Suppressor macrophage treated with lipopolysaccharide for 1 hour (primary cell): ENCODE measurements at regions not wholly inside any gene's neighbourhood (a gene's known extent, or its start where the extent isn't known, plus 50 kb on each side); places are given as distances from the start of the nearest gene placed in this dataset.
"Not testable (repeated sequence)": the region's sequence is repeated elsewhere in the genome, so short reads cannot be mapped to it uniquely, and the experiment has no call there.

Source experiments
- DNase-seq, 3 donors: peaks; one replicate each; pipeline ENCODE4 v3.0.0-alpha.2; 2020 to 2022

DNA sequence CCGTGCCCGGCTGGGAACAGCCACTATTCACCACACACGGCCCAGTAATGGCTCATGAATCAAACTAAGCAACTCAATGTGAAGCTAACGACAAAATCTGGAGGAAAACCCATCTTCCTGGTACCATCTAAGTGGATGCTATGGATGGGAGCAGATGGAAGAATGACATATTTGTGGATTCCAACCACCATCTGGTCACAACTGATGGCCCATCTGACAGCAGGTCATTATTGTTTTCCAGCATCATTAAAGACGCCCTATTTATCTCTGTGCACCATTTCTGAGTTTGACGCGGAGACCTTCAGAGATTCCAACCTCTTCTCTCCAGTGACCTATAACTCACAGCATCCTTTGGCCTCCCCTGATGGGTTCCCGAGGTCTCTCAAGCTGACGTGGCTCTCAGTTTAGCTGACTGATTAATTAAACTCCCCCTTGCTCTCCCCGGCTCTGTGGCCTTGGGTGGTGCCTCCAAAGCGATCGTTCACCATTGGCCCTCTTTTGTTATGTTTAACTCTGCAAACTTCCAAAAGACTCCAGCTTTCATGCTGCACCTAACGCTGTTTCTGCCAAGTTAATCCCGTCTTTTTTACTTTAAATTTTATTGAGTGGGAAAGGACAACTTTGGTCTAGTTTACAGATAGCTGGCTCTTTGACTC lies 1514.4 kb downstream of the BRD1 start:
- DNase-seq = no peak

DNA sequence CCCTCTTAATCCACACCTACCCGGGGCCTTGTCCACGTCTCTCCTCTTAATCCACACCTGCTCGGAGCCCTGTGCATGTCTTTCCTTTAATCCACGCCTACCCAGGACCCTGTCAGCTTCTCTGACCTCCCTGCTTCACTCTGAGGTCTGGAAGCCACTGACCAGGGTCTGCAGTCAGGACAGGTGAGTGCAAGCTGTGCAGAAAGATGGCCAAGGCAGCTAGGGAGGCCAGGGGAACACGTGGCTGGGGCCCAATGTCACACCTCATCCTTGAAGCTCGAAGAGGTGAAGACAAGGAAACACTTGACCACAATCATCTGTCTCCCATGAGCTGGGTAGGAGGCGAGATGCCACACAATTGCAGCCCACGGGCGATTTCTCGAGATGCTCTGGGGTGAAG lies 1516.9 kb downstream of the BRD1 start:
- DNase-seq = no peak

DNA sequence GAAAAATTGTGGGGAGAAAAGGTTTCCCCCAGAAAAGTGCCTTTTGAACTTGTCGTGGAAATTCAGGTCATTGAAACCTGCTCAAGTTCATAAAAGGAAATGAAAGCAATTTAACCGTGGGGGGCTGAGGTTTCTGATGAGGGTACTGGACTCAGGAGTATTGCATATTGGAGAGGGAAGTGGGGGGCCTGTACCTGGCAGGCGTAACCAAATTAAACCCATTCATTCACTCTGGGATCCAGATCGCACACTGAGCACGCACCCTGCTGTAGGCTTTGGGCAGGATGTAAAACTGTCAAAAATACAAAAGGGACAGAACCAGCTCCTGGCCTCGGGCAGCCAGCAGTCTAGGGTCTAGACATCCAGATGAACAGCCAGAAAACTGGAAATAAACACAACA lies 1517.4 kb downstream of the BRD1 start:
- DNase-seq = no peak

DNA sequence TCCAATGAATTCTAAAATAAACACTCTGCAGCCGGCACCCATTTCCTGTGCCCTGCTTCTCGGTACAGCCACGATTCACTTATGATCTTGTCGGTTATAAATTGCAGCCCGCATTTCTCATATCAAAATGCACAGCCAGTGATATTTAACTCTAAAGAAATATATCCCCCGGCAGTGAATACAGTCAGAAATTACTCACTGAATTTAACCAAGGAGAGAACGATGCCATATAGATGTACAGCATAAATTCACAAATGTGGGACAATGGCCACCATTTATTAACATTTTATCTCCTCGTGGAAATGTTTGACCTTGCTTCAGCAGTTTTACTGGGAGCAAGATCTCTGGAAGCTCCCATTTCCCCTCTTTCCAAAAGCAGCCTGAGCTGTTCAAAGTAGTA lies 1517.8 kb downstream of the BRD1 start:
- no peak for DNase-seq

DNA sequence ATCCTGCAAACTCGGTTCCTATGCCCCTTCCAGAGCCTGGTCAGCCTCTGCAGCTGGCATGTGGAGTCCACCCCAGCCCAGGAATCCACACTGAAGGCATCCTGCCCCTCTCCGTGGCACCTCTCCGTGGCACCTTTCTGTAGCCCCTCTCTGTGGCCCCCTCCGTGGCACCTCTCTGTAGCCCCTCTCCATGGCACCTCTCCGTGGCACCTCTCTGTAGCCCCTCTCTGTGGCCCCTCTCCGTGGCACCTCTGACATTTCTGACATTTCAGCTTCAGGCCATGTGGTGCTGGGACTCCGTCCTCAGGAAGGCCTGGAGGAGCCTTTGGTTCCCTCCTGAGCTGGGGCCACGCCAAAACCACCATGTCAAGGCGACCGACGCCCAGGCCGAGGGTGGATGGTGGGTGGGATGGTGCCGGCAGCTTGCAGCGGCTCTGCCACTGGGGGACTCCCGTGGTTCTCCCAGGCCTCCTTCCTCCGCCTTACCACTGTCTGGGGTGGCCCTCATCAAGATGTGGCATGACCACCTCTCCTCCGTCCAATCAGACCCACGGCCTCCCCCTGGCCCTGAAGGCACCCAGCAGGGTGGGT lies 1518.5 kb downstream of the BRD1 start:
- DNase-seq = no peak

DNA sequence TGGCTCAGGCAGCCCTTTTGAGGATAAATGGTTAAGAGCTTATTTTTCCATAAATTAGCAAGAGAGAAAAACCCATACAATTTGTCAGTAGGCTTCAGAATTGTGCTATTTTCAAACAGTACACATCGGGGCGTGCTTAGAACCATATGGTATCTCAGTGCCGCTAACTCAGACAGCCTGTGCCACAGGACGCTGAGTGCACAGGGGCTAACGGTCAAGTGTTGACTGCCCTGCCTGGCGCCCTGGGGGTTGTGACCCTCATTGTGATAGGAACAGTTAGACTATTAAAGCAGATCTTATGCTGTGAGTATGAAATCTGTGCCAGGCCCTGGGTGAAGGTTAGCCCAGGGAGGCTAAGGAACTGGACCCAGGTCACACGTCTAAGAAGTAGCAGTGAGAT lies 1519.7 kb downstream of the BRD1 start:
- DNase-seq = no peak

DNA sequence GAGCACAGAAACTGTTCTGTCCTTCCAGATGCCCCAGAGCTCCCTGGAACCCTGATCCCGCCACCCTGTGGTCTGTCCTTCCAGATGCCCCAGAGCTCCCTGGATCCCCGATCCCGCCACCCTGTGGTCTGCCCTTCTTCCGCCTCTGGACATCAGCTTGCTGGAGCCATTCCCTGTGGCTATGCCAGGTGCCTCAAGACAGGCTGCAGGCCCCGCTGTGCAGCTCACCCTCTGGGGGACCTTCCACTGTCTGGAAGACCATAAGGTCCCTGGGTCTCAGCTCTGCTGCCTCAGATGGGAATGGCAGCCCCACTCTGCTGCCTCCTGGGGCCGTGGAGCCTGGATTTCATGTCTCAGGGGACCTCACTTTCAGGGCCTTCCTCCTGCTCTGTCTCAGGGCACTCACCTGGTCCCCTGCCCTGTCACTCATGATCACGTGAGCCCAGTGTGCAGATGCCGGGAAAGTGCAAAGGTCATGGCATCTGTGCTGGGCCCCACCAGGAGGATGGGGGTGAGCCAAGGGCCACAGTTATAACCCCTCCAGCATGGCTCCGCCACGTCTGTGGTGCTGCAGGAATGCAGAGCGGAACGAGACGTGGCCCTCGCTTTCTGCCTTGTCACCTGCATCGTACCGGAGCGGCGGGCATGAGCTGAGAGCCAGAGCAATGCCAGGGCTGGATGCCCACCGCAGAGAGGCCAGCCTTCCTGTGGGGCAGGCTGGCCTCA lies 1520.7 kb downstream of the BRD1 start:
- no peak for DNase-seq

DNA sequence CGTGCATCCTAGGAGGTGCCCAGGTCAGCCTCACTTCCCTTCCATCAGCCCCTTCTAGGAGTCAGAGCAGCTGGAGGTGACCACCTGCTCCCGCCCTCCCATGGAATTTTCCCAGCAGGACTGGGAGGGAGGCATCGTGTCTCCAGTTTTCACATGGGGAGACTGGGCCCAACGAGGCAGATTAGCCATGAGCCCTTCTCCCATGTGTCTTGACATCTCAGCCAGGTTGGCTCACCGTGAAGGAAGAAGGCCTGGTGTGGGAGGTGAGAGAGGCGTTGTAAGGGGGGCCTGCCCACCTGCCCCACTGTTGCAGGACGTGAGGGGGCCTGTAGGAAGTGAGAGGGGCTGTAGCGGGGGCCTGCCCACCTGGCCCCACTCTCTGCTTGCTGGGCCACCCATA lies 1521.4 kb downstream of the BRD1 start:
- DNase-seq = no peak

DNA sequence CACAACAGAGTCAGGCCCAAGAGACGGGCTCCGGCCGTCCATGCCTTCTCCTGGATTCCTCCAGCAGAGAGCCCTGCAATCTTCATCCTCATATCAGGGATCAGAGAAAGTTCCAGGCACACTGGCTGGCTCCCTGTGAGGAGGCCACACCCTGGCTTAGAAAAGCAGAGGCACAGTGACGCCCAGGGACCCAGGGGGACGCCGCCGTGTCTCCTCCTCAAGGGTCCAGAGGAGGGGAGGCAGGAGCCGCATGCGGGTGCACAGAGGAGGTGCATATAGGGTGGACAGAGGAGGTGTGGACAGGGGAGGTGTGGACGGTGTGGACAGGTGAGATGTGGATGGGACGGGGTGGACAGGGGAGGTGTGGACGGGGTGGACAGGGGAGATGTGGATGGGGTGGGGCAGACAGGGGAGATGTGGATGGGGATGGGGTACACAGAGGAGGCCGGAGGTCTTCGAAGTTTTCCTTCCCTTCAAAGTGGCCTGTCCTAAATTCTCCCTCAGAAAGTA lies 1521.9 kb downstream of the BRD1 start:
- DNase-seq = no peak

DNA sequence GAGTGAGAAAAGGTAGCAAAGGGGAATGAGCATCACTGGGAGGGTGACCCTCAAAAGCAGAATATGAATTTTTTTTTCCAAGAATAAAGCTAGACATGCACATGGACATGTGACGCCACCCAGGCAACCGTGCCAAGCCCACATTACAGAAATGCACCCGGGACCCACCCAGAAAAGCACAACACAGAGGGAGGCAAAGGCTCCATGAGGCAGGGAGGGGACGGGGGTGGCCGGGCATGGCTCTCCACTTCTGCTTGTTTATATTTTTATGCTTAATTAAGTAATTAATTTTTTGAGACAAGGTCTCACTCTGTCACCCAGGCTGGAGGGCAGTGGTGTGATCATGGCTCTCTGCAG lies 1524.3 kb downstream of the BRD1 start:
- no peak for DNase-seq

DNA sequence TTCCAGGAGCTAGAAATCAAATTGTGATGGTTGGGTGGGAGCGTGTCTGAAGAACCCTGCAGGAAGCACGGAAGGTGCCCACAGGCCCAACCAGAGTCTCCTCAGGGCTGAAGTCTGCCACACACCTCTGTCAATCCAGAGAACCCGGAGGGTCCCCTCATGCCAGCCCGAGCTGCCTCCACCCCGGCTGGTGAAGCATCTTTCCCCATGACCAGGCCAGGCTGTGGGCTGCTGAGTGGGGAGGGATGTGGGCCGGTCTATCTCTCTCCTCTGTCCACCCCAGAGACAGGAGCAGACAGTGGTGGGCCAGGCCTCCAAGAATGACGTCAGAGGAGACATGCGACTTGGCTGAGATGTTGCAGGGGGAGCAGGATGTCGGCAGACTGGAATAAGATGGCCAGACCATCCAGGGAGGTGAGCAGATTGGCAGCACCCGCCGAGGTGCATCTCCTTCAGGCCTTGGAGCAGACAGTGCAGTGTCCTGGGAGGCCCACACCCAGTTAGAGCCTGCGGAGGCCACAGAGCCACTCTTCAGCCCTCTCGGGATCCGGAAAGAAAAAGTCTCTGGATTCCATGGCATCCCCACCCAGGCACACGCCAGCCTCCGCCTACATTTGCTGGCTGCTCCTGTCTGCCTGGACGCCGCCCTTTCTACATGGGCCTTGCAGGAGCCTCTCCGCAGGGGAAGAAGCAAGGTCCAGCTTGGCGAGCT lies 1524.9 kb downstream of the BRD1 start:
- DNase-seq = no peak

DNA sequence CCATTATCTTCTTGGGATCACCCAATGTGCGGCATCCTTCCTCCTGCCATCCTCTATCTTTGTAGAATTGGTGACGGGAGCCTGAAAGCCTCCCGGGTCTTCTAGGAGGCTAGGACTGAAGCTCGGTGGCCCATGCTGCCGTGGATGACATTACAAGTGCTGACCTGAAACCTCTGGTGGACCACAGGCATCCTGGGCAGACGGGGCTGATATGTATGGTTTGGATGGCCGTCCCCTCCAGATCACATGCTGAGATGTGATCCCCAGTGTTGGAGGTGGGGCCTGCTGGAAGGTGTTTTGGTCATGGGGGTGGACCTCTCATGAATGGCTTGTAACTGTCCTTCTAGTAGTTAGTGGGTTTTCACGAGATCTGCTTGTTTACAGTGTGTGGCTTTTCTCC lies 1525.8 kb downstream of the BRD1 start:
- DNase-seq = no peak

DNA sequence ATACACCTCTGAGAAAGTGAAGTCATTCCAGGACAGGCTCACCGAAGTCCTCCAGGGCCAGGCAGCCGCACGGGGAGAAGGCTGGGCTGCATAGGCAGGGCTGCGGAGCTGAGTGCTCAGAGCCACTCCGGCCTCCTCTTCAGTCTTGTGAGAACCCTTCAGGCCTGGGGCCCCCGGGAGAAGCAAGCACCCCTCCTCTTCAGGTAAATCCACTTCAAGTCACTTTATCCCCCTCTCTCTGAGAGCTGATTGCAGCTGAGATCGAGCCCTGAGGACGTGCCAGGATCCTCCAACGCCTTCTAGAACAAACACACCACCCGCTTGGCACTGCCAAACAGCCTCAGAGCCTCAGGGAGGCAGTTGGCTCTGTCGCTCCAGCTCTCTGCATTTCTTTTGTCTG lies 1526.3 kb downstream of the BRD1 start:
- DNase-seq = no peak

DNA sequence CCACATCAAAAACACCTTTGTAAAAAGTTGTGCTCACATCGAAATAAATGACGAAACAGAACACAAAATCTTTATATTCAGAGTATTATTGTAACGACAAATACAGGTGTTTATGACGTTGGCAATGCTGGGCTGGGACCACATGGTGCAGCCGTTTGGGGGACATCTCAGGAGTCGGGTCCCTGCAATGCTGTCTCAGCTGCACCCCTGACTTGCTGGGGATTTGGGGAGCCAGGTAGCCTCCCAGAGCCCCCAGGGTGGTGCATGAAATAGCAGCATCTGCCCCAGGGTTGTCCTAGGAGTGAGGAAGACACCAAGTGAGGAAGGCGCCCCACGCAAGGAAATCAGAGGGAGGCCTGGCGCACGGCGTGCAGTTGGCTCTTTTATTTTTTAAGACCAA lies 1526.8 kb downstream of the BRD1 start:
- DNase-seq = no peak

DNA sequence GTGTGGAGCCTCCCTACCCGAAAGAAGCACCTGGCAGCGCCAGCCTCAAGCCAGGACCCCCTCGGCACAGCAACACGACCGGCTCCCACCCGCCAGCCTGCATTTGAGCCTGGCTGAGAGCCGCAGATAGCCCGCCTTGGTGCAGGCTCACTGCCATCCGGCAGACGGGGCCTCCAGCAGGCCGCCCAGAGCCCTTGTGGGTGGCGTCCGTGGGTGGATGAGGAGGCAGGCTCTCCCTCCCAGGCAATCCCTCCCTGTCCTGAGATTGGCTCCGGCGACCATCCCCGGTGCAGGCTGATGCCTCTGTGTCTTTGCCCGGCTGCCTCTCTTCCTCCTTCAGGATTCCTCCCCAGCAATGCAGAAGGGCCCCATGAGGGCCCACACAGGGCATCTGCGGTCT lies 1527.9 kb downstream of the BRD1 start:
- DNase-seq = no peak

DNA sequence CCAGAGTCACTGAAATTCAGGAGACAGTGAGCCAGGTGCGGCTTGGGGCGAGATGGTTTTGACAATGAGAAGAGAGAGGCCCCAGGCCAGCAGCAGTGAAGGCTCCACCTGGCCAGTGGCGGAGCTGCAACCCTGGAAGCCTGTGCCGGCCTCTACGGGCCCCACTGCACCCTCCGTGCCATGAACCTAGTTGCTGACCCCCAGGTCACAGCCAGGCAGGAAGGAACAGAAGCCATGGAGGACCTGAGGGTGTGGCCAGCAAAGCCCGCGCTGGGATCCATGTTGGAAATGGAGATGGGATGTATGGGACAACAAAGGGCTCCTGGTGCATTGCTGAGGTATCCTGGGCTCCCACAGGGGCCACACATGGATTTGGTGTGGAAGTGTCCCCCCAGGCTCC lies 1528.5 kb downstream of the BRD1 start:
- DNase-seq = no peak

DNA sequence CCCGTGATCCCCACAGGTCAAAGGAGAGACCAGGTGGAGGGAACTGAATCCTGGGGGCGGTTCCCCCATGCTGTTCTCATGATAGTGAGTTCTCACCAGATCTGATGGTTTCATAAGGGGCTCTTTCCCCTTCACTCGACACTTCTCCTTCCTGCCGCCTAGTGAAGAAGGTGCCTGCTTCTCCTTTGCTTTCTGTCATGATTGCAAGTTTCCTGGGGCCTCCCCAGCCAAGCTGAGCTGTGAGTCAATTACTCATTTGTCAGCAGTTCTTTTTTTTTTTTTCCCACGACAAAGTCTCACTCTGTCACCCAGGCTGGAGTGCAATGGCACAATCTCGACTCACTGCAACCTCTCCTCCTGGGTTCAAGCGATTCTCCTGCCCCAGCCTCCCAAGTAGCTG lies 1530.4 kb downstream of the BRD1 start:
- DNase-seq = peak; percentile 15 to 19 (median 19)

DNA sequence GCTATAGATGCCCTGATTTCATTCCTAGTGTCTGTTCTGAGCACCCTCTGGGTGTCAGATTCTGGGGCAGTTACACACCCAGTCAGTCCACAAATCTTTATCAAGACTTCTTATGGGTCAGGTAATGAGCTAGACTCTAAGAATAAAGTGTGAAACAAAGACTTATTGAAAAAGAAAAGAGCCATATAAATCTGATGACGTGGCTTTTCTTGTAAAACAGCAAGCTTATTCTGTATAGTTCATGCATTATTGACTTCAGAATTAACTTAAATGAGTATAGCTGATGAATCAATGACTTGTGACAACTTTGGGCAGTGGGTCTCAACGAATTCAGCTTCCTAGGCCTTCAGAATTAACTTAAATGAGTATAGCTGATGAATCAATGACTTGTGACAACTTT lies 1527.5 kb downstream of the TBC1D22A start:
- DNase-seq = not testable (repeated sequence)

DNA sequence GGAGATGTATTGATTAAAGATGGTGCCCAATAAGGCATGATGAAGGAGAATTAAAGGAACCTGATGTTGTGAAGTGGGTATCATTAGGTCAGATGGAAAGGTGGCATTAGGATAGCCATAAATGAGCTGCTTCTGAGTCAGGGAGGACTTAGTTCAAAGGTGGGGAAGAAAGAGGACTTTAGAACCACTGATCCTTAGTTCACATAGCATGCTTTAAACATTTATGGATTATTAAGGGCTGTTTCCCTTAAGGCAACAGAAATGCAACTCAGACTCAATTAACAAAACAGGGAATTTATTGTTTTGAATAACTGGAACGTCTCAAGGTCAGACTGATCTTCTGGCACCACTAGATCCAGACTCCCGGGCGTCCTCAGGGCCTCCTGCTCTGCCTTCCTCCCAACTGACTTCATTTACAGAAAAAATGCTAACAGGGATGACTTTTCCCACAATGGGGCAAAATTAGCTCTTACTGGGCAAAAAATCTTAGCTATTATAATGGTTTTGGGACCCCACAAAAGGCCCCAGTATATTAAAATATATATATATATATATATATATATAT lies 1526.0 kb downstream of the TBC1D22A start:
- DNase-seq = no peak

DNA sequence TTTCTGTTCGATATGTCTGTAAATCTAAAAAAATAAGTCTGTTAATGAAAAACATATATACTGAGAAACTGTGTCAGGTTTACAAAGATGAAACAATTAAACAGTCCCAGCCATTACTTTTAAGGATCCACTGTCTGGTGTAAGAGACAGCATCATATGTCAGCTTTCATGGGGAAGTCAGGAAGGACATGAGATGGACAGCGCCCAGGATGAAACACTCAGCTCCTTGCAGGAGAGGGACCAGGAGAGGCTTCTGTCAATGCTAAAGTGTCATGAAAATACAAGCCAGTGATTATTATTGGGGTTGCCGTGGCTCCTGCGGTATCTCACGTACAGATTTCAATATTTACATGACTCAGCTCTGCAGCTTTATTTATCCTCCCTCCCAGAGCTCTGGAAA lies 1524.6 kb downstream of the TBC1D22A start:
- DNase-seq = no peak

DNA sequence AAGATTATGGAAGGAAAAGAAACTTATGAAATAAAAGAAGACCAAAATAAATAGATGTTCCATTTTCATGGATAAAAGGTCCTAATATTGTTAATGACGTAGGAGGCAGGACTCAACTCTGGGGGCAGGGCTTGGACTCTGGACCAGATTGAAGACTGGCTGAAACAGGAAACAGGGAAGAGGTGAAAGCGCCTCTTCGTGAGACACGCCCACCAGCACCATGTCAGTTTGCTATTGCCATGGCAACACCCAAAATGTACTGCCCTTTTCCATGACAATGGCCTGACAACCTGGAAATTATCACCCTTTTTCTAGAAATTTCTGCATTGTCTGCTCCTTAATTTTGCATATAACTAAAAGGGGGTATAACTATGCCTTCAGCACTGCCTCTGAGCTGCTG lies 1522.2 kb downstream of the TBC1D22A start:
- no peak for DNase-seq

DNA sequence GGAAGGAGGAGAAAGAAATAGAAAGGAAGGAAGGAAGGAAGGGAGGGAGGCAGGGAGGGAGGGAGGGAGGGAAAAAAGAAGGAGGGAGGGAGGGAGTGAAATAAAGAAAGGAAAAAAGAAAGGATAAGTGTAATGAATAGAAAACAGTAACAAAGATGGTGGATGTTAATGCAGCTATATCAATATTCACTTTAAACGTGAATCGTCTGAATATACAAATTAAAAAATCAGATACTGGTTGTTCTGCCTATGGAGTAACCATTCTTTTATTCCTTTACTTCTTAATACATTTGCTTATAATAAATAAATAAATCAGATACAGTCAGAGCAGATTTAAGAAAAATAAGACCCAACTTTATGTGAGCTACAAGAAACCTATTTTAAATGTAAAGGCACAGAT lies 1520.4 kb downstream of the TBC1D22A start:
- no peak for DNase-seq

DNA sequence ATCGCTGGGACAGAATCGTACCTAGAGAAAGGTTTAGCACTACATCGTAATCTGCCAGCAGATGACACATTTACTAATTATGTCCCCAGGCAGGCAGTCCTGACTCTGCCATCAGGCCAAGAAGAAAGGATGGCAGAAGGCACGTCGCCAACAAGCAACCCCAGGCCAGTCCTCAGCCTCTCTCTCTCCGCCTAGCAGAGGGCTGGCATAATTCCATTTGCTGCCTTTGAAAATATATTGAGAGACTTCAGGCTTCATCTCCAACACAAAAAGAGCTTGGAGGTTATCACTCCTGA lies 1517.0 kb downstream of the TBC1D22A start:
- DNase-seq = no peak
